Neural cell (in vitro differentiated cells): ENCODE measurements at regions not wholly inside any gene's neighbourhood (a gene's known extent, or its start where the extent isn't known, plus 50 kb on each side); places are given as distances from the start of the nearest gene placed in this dataset.

Source experiments
- H2AFZ ChIP-seq: fragments of 200-600, 300-800 bp; sonication (generic), shearing (Covaris generic); 2 replicates; pipeline ENCODE4 v1.6.0; 2014; ENCODE audit warnings: low read depth, mild to moderate bottlenecking, antibody characterized with exemption, low read length, moderate library complexity
- H3F3A ChIP-seq: fragments of 200-600 bp; shearing (Covaris generic); 2 replicates; pipeline ENCODE4 v1.6.1; 2016; ENCODE audit warnings: mild to moderate bottlenecking, moderate library complexity, mixed read lengths, antibody characterized with exemption, low read length; ENCODE audit not compliant: insufficient read depth, poor library complexity, severe bottlenecking
- H3K27ac ChIP-seq: fragments of 200-600, 300-800 bp; sonication (generic), shearing (Covaris generic); 2 replicates; pipeline ENCODE4 v1.5.1; 2014; ENCODE audit warnings: mild to moderate bottlenecking, low read length, moderate library complexity
- H3K27me3 ChIP-seq: fragments of 300-800, 200-600 bp; sonication (generic), shearing (Covaris generic); 2 replicates; pipeline ENCODE4 v1.6.0; 2014; ENCODE audit warnings: mild to moderate bottlenecking, low read depth, low read length, moderate library complexity; ENCODE audit not compliant: insufficient read depth
- H3K36me3 ChIP-seq: fragments of 300-800, 200-600 bp; sonication (generic), shearing (Covaris generic); 2 replicates; pipeline ENCODE4 v1.5.1; 2014; ENCODE audit warnings: mild to moderate bottlenecking, antibody characterized with exemption, low read length, moderate library complexity; ENCODE audit not compliant: insufficient read depth
- H3K4me2 ChIP-seq: fragments of 300-800, 200-600 bp; sonication (generic), shearing (Covaris generic); 2 replicates; pipeline ENCODE4 v1.6.0; 2014; ENCODE audit warnings: mild to moderate bottlenecking, low read length
- H3K4me3 ChIP-seq: fragments of 300-800, 200-600 bp; sonication (generic), shearing (Covaris generic); 2 replicates; pipeline ENCODE4 v1.5.1; 2014; ENCODE audit warnings: mild to moderate bottlenecking, low read length, moderate library complexity
- H3K79me2 ChIP-seq: fragments of 200-600 bp; shearing (Covaris generic); replicated peaks from 2 replicates; pipeline ENCODE4 v1.6.0; 2014; ENCODE audit warnings: mild to moderate bottlenecking, low read length, moderate library complexity; ENCODE audit not compliant: insufficient read depth
- H3K9ac ChIP-seq: fragments of 300-800, 200-600 bp; sonication (generic), shearing (Covaris generic); 2 replicates; pipeline ENCODE4 v1.6.1; 2016; ENCODE audit warnings: mild to moderate bottlenecking, low read length, mixed read lengths
- H3K9me2 ChIP-seq: fragments of 200-600 bp; shearing (Covaris generic); 2 replicates; pipeline ENCODE4 v1.6.1; 2016; ENCODE audit warnings: mild to moderate bottlenecking, low read length, mixed read lengths; ENCODE audit not compliant: insufficient read depth
- H3K9me3 ChIP-seq: fragments of 200-600, 300-800 bp; sonication (generic), shearing (Covaris generic); 2 replicates; pipeline ENCODE4 v1.6.1; 2016; ENCODE audit warnings: mild to moderate bottlenecking, mixed run types, low read length, moderate library complexity, mixed read lengths
- H4K20me1 ChIP-seq: fragments of 200-600 bp; shearing (Covaris generic); 2 replicates; pipeline ENCODE4 v1.6.1; 2016; ENCODE audit warnings: mild to moderate bottlenecking, mixed run types; ENCODE audit not compliant: insufficient read depth
- EP300 ChIP-seq: fragments of 450-650 bp; conservative IDR thresholded peaks from 2 replicates; pipeline ENCODE4 v1.6.1; 2014; ENCODE audit warnings: antibody characterized with exemption, mild to moderate bottlenecking, moderate library complexity; ENCODE audit not compliant: poor library complexity, severe bottlenecking
- EZH2 ChIP-seq: fragments of 200-600, 300-800 bp; shearing (Covaris generic), sonication (generic); IDR thresholded peaks from 2 replicates; pipeline ENCODE4 v1.6.1; 2014; ENCODE audit warnings: antibody characterized with exemption, low read length, borderline replicate concordance, mild to moderate bottlenecking; ENCODE audit not compliant: insufficient read depth, poor library complexity, severe bottlenecking
- MXI1 ChIP-seq: fragments of 450-650 bp; conservative IDR thresholded peaks from 2 replicates; pipeline ENCODE4 v1.6.1; 2014; ENCODE audit warnings: antibody characterized with exemption, mild to moderate bottlenecking; ENCODE audit not compliant: poor library complexity, severe bottlenecking
- POLR2AphosphoS5 ChIP-seq: IDR thresholded peaks from 2 replicates; pipeline ENCODE4 v1.6.1; 2012
- RAD21 ChIP-seq: fragments of 450-650 bp; conservative IDR thresholded peaks from 2 replicates; pipeline ENCODE4 v1.6.1; 2014; ENCODE audit warnings: antibody characterized with exemption, mild to moderate bottlenecking, moderate library complexity
- SMC3 ChIP-seq: fragments of 450-650 bp; conservative IDR thresholded peaks from 2 replicates; pipeline ENCODE4 v1.6.1; 2014; ENCODE audit warnings: antibody characterized with exemption, mild to moderate bottlenecking, moderate library complexity; ENCODE audit not compliant: poor library complexity
- TAF1 ChIP-seq: IDR thresholded peaks from 2 replicates; pipeline ENCODE4 v1.6.1; 2012; ENCODE audit warnings: low read depth
- TF ChIP-seq, protein P1 (sequence below): fragments of 450-650 bp; IDR thresholded peaks from 2 replicates; pipeline ENCODE4 v1.5.1; 2014; ENCODE audit warnings: antibody characterized with exemption, mild to moderate bottlenecking, moderate library complexity; ENCODE audit not compliant: poor library complexity, severe bottlenecking
- TF ChIP-seq, protein P2 (sequence below): IDR thresholded peaks from 2 replicates; pipeline ENCODE4 v1.6.1; 2012; ENCODE audit warnings: borderline replicate concordance

DNA sequence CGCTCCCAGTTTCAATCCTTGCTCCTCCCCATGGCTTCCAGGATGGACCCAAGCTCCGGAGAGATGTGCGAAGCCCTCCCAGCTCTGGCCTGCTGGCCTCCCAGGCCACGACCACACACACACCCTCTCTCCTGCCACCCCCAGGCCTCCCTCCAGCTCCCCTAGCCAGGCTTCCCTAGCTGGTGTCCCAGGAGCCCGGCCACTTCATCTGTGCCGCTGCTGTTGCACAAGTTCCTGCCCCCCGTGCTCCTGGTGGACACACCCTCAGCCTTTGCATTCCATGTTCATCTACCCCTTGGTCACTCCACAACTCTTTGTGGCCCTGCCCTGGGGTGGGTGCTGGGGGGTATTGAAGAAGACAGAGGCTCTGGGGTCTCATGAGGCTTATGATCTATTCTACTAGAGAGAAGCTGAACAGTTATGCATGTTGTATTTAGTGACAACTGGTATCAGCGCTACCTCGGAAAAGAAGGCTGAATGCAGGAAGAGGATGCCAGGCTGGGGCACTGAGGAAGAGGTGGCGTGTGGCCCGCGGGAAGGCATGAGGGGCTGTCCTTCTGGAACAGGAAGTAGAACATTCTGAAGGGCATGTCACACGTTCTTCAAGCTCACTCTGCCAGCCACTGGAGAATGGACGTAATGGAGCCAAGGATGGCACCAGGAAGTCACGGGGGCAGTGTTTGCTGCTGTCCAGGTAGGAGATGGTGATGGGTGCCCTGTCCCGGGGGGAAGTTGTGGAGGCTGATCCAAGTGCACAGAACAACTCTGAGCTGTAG is 172.4 kb downstream of the PSMG1 start:
- Histone ChIP-seq H3K9me3 (no peaks in the 10 kb centered on the region), H3K27ac (no peak overlapping the region), H2AFZ (no peak overlapping the region), H3K27me3 (no peaks in the 10 kb centered on the region), H3K9me2 (no peaks in the 10 kb centered on the region), H3K4me2 (no peak overlapping the region), H3K79me2 (no peaks in the 10 kb centered on the region), H4K20me1 (no peaks in the 10 kb centered on the region), H3K36me3 (no peaks in the 10 kb centered on the region), H3K9ac (no peak overlapping the region), H3K4me3 (no peak overlapping the region), H3F3A (no peaks in the 10 kb centered on the region)
- TF ChIP-seq POLR2AphosphoS5 (no peak), TAF1 (no peak), EZH2 (no peak), RAD21 (no peak), EP300 (no peak), MXI1 (no peak), SMC3 (no peak)
- TF ChIP-seq, protein P1, sequence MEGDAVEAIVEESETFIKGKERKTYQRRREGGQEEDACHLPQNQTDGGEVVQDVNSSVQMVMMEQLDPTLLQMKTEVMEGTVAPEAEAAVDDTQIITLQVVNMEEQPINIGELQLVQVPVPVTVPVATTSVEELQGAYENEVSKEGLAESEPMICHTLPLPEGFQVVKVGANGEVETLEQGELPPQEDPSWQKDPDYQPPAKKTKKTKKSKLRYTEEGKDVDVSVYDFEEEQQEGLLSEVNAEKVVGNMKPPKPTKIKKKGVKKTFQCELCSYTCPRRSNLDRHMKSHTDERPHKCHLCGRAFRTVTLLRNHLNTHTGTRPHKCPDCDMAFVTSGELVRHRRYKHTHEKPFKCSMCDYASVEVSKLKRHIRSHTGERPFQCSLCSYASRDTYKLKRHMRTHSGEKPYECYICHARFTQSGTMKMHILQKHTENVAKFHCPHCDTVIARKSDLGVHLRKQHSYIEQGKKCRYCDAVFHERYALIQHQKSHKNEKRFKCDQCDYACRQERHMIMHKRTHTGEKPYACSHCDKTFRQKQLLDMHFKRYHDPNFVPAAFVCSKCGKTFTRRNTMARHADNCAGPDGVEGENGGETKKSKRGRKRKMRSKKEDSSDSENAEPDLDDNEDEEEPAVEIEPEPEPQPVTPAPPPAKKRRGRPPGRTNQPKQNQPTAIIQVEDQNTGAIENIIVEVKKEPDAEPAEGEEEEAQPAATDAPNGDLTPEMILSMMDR: no peak
- TF ChIP-seq, protein P2, sequence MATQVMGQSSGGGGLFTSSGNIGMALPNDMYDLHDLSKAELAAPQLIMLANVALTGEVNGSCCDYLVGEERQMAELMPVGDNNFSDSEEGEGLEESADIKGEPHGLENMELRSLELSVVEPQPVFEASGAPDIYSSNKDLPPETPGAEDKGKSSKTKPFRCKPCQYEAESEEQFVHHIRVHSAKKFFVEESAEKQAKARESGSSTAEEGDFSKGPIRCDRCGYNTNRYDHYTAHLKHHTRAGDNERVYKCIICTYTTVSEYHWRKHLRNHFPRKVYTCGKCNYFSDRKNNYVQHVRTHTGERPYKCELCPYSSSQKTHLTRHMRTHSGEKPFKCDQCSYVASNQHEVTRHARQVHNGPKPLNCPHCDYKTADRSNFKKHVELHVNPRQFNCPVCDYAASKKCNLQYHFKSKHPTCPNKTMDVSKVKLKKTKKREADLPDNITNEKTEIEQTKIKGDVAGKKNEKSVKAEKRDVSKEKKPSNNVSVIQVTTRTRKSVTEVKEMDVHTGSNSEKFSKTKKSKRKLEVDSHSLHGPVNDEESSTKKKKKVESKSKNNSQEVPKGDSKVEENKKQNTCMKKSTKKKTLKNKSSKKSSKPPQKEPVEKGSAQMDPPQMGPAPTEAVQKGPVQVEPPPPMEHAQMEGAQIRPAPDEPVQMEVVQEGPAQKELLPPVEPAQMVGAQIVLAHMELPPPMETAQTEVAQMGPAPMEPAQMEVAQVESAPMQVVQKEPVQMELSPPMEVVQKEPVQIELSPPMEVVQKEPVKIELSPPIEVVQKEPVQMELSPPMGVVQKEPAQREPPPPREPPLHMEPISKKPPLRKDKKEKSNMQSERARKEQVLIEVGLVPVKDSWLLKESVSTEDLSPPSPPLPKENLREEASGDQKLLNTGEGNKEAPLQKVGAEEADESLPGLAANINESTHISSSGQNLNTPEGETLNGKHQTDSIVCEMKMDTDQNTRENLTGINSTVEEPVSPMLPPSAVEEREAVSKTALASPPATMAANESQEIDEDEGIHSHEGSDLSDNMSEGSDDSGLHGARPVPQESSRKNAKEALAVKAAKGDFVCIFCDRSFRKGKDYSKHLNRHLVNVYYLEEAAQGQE: no peak

DNA sequence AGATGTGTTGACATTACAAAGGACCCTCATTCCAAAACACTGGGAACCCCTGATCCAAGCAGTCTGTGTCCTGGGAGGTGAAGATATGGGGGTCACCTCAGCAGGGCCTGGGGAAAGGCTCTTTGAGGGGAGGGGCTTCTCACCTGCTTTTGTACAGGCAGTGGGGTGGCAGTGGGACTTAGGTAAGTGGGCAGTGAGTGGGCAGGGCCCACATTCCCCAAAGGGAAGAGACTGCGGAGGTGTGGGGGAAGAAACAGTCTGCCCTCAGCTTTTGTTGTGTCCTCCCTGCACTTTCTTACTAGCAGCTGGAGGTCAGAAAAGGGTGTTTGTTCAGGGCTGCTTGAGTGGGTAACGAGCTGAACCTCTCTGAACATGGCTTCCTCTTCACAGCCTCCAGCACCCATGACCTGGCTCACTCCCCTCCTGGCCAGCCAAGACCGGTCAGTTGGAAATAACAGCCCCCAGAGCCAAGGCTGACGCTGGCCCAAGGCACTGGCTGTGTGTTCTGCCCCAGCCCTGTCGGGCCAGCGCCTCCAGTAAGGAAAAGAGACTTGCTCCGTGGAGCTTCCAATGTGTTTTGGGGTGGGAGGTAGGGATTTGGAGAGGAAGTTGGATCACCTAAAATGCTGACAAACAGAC is 173.5 kb downstream of the PSMG1 start:
- H3K9ac ChIP-seq: no peak overlapping the region
- no peaks in the 10 kb centered on the region for H4K20me1 ChIP-seq
- no peak for TF ChIP-seq RAD21
- TF ChIP-seq EP300: no peak
- TF ChIP-seq SMC3: no peak
- TF ChIP-seq, protein P1: no peak
- no peak for TF ChIP-seq TAF1
- TF ChIP-seq, protein P2: no peak
- TF ChIP-seq EZH2: no peak
- no peak for TF ChIP-seq MXI1
- TF ChIP-seq POLR2AphosphoS5: no peak
- H3K4me2 ChIP-seq: no peak overlapping the region
- no peaks in the 10 kb centered on the region for H3K27me3 ChIP-seq
- H3K79me2 ChIP-seq: no peaks in the 10 kb centered on the region
- no peak overlapping the region for H3K27ac ChIP-seq
- no peaks in the 10 kb centered on the region for H3K9me2 ChIP-seq
- no peak overlapping the region for H3K4me3 ChIP-seq
- H2AFZ ChIP-seq: no peak overlapping the region
- no peaks in the 10 kb centered on the region for H3K9me3 ChIP-seq
- H3K36me3 ChIP-seq: no peaks in the 10 kb centered on the region
- H3F3A ChIP-seq: no peaks in the 10 kb centered on the region
